ENCODE measurements at regions not wholly inside any gene's neighbourhood (a gene's known extent, or its start where the extent isn't known, plus 50 kb on each side); places are given as distances from the start of the nearest gene placed in this dataset.

DNA sequence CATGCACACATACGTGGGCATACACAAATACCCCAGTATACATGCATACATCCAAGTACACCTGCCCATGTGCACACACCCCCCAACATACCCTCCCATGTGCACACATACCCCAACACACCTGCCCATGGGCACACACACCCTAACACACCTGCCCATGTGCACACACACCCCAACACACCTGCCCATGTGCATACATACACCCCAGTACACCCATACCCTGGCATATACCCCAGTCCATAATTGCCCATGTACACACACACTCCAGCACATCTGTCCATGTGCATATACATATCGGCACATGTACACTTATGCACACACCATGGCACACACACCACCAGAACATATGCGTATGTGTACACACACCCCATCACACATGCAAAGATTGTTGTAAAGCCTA, 475.2 kb downstream of the PREX1 start:
- no peak overlapping the region for H3K9ac ChIP-seq (ENCODE audit: low read depth, low read length)
- H3K36me3 ChIP-seq (ENCODE audit: insufficient read depth, low read length), result no peaks in the 10 kb centered on the region
- no peaks in the 10 kb centered on the region for H3K9me3 ChIP-seq (ENCODE audit: insufficient read depth, low read depth, low read length)
- H3K27ac ChIP-seq (ENCODE audit: low read depth, low read length), result no peak overlapping the region
- H3K27me3 ChIP-seq (ENCODE audit: insufficient read depth, low read length), result no peaks in the 10 kb centered on the region
- H3K4me1 ChIP-seq (ENCODE audit: insufficient read depth, low read length), result no peaks in the 10 kb centered on the region
- H3K4me3 ChIP-seq (ENCODE audit: low read length), result no peak overlapping the region
- WGBS, result 96% methylated on average over 3 of the region's 3 CpGs

- H3K27me3 ChIP-seq (ENCODE audit: insufficient read depth, low read length), result no peaks in the 10 kb centered on the region
- 86% methylated on average over 2 of the region's 2 CpGs for WGBS
Observed at GRCh38 chr20:48352042-48352441, 475.8 kb downstream of the PREX1 start.

DNA sequence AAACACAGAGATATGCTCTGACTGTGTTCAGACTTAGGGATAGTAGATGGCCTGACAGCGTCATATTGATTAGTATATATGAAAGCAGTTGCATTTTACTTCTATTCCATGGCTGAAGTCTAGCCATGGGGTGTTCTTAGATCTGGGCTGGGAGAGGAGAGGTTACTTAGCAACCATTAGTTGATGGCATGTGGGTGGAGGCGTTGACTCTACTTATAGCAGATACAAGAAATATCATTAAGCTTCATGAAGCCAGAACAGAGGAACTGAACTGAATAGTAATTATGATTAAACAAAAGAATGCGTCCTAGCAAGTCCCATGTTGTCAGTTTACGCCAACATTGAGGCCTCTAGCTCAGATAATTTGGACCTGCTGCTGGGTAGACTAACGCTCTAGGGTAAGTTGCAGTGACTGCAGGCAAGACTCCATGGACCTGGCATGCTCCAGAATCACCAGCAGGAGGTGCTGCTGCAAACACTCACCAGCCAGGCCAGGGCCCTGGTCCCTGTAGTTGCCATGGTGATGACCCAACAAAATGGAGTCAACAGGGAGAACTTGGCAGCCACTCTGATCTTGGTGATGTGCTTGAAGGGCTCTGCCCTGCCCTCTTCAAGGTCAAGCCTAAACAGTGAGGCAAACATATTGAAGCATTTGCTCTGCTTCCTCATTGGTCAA, 477.3 kb downstream of the PREX1 start:
- H3K4me3 ChIP-seq (ENCODE audit: low read length), result no peak overlapping the region
- no peak overlapping the region for H3K27ac ChIP-seq (ENCODE audit: low read depth, low read length)
- H3K9ac ChIP-seq (ENCODE audit: low read depth, low read length), result no peak overlapping the region
- H3K9me3 ChIP-seq (ENCODE audit: insufficient read depth, low read depth, low read length), result no peaks in the 10 kb centered on the region
- no peaks in the 10 kb centered on the region for H3K4me1 ChIP-seq (ENCODE audit: insufficient read depth, low read length)
- H3K36me3 ChIP-seq (ENCODE audit: insufficient read depth, low read length), result no peaks in the 10 kb centered on the region
- no peaks in the 10 kb centered on the region for H3K27me3 ChIP-seq (ENCODE audit: insufficient read depth, low read length)
- 91% methylated on average over 4 of the region's 5 CpGs for WGBS

More at GRCh38 chr20:48352042-48352441, 475.8 kb downstream of the PREX1 start:
- Histone ChIP-seq H3K9ac (ENCODE audit: low read depth, low read length) (no peak overlapping the region), H3K27ac (ENCODE audit: low read depth, low read length) (no peak overlapping the region), H3K9me3 (ENCODE audit: insufficient read depth, low read depth, low read length) (no peaks in the 10 kb centered on the region), H3K4me1 (ENCODE audit: insufficient read depth, low read length) (no peaks in the 10 kb centered on the region), H3K4me3 (ENCODE audit: low read length) (no peak overlapping the region), H3K36me3 (ENCODE audit: insufficient read depth, low read length) (no peaks in the 10 kb centered on the region)

DNA sequence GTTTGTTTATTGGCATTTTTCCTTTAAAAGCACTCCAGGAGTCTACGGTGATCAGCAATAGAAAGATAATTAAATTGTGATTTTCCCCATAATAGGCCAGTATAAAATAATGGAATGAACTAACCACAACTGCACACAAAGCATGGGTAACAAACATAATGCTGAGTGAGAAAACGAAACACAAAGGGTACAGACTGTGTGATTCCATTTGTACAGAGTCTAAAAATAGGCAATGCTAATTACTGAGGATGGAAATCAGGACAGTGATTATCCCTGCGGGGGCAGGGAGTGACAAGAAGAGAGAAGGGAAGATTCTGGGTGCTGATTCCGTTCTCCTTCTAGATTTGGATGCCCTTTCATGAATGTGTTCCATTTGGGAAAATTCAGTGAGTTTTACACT, 478.1 kb downstream of the PREX1 start:
- H3K4me3 ChIP-seq (ENCODE audit: low read length), result no peak overlapping the region
- WGBS, result 95% methylated on average over 3 of the region's 4 CpGs
- no peak overlapping the region for H3K9ac ChIP-seq (ENCODE audit: low read depth, low read length)
- no peaks in the 10 kb centered on the region for H3K36me3 ChIP-seq (ENCODE audit: insufficient read depth, low read length)
- no peaks in the 10 kb centered on the region for H3K27me3 ChIP-seq (ENCODE audit: insufficient read depth, low read length)
- H3K4me1 ChIP-seq (ENCODE audit: insufficient read depth, low read length), result no peaks in the 10 kb centered on the region
- no peaks in the 10 kb centered on the region for H3K9me3 ChIP-seq (ENCODE audit: insufficient read depth, low read depth, low read length)
- H3K27ac ChIP-seq (ENCODE audit: low read depth, low read length), result no peak overlapping the region

DNA sequence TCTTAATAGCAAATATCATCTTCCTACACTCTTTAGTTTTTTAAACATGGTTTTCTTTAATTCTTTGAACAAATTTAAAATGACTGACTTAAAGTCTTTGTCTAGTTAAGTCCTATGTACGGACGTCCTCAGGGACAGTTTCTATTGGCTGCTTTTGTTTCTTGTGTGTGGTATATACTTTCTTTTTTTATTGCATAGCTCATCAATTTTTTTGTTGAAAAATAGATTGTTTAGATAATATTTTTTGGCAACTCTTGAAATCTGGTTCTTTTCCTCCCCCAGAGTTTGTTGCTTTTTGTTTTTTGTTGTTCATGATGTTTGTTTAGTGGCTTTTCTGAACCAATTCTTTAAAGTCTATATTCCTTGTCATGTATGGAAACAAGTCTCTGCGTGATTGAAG, 479.8 kb downstream of the PREX1 start:
- no peak overlapping the region for H3K9ac ChIP-seq (ENCODE audit: low read depth, low read length)
- H3K27me3 ChIP-seq (ENCODE audit: insufficient read depth, low read length), result no peaks in the 10 kb centered on the region
- H3K4me3 ChIP-seq (ENCODE audit: low read length), result no peak overlapping the region
- no peaks in the 10 kb centered on the region for H3K36me3 ChIP-seq (ENCODE audit: insufficient read depth, low read length)
- H3K27ac ChIP-seq (ENCODE audit: low read depth, low read length), result no peak overlapping the region
- no peaks in the 10 kb centered on the region for H3K4me1 ChIP-seq (ENCODE audit: insufficient read depth, low read length)
- H3K9me3 ChIP-seq (ENCODE audit: insufficient read depth, low read depth, low read length), result no peaks in the 10 kb centered on the region
- 61% methylated on average over 3 of the region's 3 CpGs for WGBS

DNA sequence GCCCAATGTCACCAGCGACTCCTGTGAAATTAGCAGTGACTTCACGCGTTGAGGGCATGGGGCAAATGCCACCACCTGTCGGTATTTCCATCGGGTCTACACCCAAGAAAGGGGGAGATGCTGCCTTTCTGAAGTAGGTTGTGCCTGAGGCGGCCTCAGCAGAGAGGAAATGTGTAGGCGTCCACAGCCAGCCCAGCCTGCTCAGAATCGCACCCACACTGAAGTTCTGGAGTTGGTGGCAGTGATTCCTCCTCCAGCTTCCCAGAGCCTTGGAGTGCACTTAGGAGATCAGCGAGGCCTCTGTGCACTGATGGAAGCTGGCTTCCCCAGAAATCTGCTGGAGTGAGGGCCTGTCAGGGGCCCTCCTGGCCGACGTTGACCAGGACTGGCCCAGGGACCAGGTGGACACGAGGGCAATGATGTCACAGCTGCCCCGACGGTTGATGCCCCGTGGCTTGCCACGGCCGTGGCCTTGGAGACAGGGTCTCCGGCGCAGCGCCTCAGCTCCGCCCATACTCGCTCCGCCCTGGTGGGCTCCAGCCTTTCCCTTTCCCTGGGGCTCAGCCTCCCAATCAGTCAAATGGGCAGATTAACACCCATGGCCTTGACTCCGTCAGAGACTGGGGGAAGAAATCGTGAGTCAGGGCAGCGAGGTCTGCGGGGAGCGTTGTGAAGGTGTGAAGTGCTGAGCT, 484.8 kb downstream of the PREX1 start:
- WGBS, result 95% methylated on average over 28 of the region's 28 CpGs
- H3K36me3 ChIP-seq (ENCODE audit: insufficient read depth, low read length), result no peaks in the 10 kb centered on the region
- H3K27ac ChIP-seq (ENCODE audit: low read depth, low read length), result no peak overlapping the region
- H3K4me3 ChIP-seq (ENCODE audit: low read length), result no peak overlapping the region
- no peaks in the 10 kb centered on the region for H3K27me3 ChIP-seq (ENCODE audit: insufficient read depth, low read length)
- H3K9me3 ChIP-seq (ENCODE audit: insufficient read depth, low read depth, low read length), result no peaks in the 10 kb centered on the region
- H3K9ac ChIP-seq (ENCODE audit: low read depth, low read length), result no peak overlapping the region
- H3K4me1 ChIP-seq (ENCODE audit: insufficient read depth, low read length), result no peaks in the 10 kb centered on the region

- WGBS, result 93% methylated on average over 6 of the region's 6 CpGs
- H3K9me3 ChIP-seq (ENCODE audit: insufficient read depth, low read depth, low read length), result no peaks in the 10 kb centered on the region
- peaks cover 10% of the 10 kb centered on the region for H3K4me1 ChIP-seq (ENCODE audit: insufficient read depth, low read length)
- no peak overlapping the region for H3K9ac ChIP-seq (ENCODE audit: low read depth, low read length)
- no peak overlapping the region for H3K27ac ChIP-seq (ENCODE audit: low read depth, low read length)
- H3K36me3 ChIP-seq (ENCODE audit: insufficient read depth, low read length), result no peaks in the 10 kb centered on the region
- no peaks in the 10 kb centered on the region for H3K27me3 ChIP-seq (ENCODE audit: insufficient read depth, low read length)
- no peak overlapping the region for H3K4me3 ChIP-seq (ENCODE audit: low read length)
Observed at GRCh38 chr20:48340883-48341281, 486.9 kb downstream of the PREX1 start.

- WGBS, result 87% methylated on average over 16 of the region's 17 CpGs
- peaks cover 10% of the 10 kb centered on the region for H3K4me1 ChIP-seq (ENCODE audit: insufficient read depth, low read length)
- no peaks in the 10 kb centered on the region for H3K36me3 ChIP-seq (ENCODE audit: insufficient read depth, low read length)
- no peak overlapping the region for H3K4me3 ChIP-seq (ENCODE audit: low read length)
- H3K27me3 ChIP-seq (ENCODE audit: insufficient read depth, low read length), result no peaks in the 10 kb centered on the region
- H3K9ac ChIP-seq (ENCODE audit: low read depth, low read length), result no peak overlapping the region
- no peaks in the 10 kb centered on the region for H3K9me3 ChIP-seq (ENCODE audit: insufficient read depth, low read depth, low read length)
- H3K27ac ChIP-seq (ENCODE audit: low read depth, low read length), result no peak overlapping the region
Observed at GRCh38 chr20:48339986-48340882, 487.6 kb downstream of the PREX1 start.

DNA sequence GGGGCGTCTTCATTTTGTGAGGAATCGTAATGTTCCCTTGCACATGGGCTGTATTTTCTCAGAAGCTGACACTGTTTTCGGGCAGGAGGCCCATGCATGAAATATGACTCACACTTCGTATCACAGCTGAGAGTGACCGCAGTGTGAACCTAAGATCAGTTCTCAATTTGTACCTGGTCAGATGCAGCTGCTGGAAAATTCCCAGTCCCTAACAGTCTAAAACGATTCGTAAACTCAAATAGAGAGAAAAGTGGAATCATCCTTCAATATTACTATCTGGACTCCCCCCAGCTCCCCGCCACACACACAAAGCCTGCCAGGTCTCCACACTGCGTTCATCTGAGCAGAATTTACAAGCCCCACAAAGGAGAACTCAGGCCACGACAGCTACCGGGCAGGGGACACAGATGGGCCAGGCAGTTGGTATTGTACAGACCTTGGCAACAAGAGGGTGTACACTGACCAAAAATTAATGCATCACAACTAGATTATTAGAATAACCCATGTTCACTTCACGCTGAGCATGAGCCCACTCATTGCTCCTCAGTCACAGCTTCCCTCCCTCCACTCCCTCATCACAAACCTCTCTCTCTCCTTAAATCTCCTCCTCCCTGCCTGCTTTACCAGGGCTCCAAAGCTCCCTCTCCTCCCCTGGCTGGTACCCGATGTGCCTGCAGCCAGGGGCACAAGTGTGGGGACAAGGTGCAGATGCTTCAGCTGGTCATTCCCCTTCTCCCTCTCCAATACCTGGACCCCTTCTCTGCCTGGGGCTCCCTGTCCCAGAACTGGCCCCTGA, 488.4 kb downstream of the PREX1 start:
- peaks cover 10% of the 10 kb centered on the region for H3K4me1 ChIP-seq (ENCODE audit: insufficient read depth, low read length)
- no peaks in the 10 kb centered on the region for H3K9me3 ChIP-seq (ENCODE audit: insufficient read depth, low read depth, low read length)
- H3K36me3 ChIP-seq (ENCODE audit: insufficient read depth, low read length), result no peaks in the 10 kb centered on the region
- H3K4me3 ChIP-seq (ENCODE audit: low read length), result no peak overlapping the region
- H3K27me3 ChIP-seq (ENCODE audit: insufficient read depth, low read length), result no peaks in the 10 kb centered on the region
- H3K9ac ChIP-seq (ENCODE audit: low read depth, low read length), result no peak overlapping the region
- H3K27ac ChIP-seq (ENCODE audit: low read depth, low read length), result no peak overlapping the region
- WGBS, result 90% methylated on average over 13 of the region's 13 CpGs

GRCh38 chr20:48338717-48339116, 489.1 kb downstream of the PREX1 start:
- Histone ChIP-seq H3K4me3 (ENCODE audit: low read length) (no peak overlapping the region), H3K36me3 (ENCODE audit: insufficient read depth, low read length) (no peaks in the 10 kb centered on the region), H3K27ac (ENCODE audit: low read depth, low read length) (no peak overlapping the region), H3K27me3 (ENCODE audit: insufficient read depth, low read length) (no peaks in the 10 kb centered on the region), H3K9me3 (ENCODE audit: insufficient read depth, low read depth, low read length) (no peaks in the 10 kb centered on the region), H3K9ac (ENCODE audit: low read depth, low read length) (no peak overlapping the region), H3K4me1 (ENCODE audit: insufficient read depth, low read length) (peaks cover 10% of the 10 kb centered on the region)
- WGBS, result 95% methylated on average over 7 of the region's 7 CpGs
